Stimulated activated CD8-positive, alpha-beta memory T cell treated with anti-CD3 and anti-CD28 coated beads, Interleukin-4, amount 100 ng/mL, for 1 hour (primary cell): ENCODE measurements at regions not wholly inside any gene's neighbourhood (a gene's known extent, or its start where the extent isn't known, plus 50 kb on each side); places are given as distances from the start of the nearest gene placed in this dataset.

ENCODE experiments used
- DNase-seq, 2 donors: peaks; one replicate each; pipeline ENCODE4 v3.0.0-alpha.2; 2020; ENCODE audit warnings: low read depth in 2 of 2, low spot score in 1 of 2

GRCh38 chr3:150074277-150074676, 103.6 kb upstream of the PFN2 start:
- no peak for DNase-seq

DNA sequence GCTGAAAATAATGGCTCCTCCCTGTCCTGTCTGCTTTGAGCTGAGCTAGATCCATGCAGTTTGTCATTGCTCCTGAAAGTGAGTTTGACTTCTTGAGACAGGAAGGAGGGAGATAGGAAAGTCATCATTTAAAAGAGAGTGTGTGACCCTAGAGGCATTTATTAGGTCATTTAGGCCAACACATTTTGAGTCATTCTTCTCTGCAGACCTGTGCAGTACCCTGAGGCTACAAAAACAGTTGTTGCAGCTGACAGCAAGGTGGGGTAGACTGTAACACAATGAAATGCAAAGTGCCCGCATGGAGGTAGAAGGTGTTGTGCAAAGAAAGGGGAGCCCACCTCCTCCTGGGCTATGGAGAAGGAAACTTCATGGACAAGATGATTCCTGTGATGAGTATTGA, 102.8 kb upstream of the PFN2 start:
- DNase-seq = no peak

DNA sequence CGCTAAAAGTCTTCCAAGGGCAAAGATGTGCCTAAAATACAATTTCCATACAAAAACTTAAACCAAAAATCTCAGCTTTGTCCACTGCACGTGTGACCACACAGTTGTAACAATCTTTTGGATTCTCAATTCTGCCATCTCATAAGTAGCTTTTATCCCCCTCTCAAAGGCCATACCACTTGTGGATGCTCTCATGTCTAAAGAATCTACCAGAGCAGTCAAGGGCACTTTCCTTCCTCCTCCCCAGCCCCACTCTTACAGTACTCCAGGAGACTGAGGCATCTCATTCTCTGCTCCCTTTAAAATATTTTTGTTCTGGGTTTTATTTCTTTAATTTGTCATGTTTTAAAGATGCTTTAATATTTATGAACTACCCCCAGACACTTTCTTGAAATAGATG, 102.3 kb upstream of the PFN2 start:
- no peak for DNase-seq

- no peak for DNase-seq
Measured at GRCh38 chr3:150072576-150072975, 101.9 kb upstream of the PFN2 start.

- no peak for DNase-seq
Measured at GRCh38 chr3:150070271-150070670, 99.6 kb upstream of the PFN2 start.

DNA sequence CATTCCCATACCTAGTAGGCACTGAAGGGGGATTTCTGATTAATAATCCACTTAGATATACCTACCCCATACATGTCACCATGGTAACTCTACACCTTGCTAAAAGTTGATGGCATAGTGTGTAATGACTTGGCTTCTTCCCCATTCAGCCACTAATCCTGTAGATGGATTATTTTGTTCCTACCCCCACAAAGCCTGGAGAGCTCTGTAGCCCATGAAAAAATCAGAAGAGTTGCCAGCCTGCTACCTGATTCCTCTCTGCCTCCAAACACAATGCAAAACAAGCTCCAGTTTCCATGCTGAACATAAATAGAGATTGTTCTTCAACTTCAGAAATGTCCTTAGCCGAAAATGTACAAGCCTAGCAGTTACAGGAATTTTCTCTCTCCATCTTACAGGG, 98.9 kb upstream of the PFN2 start:
- DNase-seq = no peak

DNA sequence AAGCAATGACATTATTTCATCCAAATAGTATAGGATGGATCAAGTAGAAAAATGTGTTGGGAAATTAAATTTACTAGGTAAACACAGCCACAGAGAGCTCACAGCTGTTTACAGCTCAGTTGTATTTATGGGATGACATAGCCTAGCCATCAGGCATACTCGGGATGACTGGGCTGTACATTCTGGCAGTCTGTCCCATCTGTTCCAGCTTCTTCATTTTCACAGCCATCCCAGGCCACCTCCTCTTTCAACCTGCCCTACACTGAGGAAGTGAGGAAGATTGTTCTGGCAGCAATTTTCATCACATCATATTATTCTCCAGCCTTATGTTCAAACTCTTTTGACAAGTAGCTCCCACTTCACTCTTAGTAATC, 98.4 kb upstream of the PFN2 start:
- no peak for DNase-seq

GRCh38 chr3:150068440-150069153, 97.9 kb upstream of the PFN2 start:
- no peak for DNase-seq

GRCh38 chr3:150067561-150067960, 96.9 kb upstream of the PFN2 start:
- DNase-seq = no peak

DNA sequence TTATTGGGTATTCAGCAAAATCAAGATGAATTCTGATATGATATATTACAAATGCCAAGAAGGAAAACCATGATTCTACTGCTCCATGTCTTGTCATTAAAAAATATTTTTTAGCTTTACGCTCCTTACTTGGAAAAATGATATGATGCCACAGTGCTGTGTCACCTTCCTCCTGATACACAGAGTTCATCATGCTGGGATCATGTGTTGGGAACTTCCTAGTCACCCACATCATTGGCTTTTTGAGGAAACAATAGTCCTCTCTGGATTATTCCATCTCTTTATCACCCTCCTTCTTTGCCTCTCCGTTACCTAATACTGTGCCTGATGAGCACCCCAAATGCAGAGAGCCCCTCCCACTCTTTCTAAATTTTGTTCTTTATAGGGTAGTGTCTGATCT, 94.3 kb upstream of the PFN2 start:
- no peak for DNase-seq

DNA sequence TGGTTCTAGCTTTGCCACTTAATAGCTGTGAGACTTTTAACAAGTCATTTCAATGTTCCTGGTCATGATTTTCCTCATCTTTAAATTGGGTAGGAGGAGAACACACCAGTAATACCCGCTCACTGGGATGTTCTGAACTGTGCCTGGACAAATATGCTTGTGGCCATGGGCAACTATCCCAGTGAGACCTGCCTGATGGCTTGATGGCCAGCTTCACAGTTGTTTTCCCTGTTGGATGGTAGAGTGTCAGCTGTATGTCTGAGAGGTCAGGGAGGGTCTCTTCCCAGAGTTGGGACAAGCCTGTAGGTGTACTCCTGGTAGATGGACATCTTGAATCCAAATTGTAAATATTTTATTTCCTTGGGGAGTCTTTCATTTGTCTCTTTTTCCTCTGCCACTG, 92.5 kb upstream of the PFN2 start:
- no peak for DNase-seq

GRCh38 chr3:150062492-150062891, 91.8 kb upstream of the PFN2 start:
- no peak for DNase-seq

DNA sequence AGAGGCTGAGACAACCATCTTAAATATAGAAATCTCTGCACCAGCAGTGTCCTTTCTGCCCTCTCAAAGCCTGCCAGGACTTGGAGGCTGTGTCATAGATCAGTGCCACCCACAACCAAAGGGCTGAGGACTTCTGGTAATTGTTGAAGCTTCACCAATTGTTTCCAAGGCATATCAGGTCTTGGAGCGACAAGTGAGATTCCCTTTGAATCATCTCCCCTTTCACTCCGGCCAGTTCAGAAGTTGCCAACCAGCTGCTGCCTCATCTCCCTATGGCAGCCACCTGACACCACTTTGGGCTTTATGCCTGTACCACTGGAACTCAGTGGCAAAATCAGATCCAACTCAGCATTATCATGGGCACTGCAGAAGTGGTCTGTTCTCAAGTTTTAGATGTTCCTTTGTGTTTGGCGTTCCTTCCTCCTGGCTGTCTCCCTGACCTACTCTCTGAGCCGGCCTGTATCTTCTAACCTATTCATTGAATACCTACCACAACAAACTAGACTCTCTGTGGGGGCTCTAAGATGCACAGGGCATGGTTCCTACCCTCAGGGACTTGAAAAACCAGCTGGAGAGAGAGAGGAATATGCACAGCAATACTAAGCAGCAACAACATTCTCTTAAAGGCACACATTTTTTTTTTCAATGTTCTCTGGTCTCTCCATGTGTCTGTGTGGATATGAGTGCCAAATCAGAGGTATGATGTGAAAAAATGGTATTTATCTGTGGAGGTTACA, 90.8 kb upstream of the PFN2 start:
- DNase-seq = no peak

- DNase-seq = no peak
Measured at GRCh38 chr3:150059729-150060128, 89.0 kb upstream of the PFN2 start.

- DNase-seq = no peak
Measured at GRCh38 chr3:150059241-150059640, 88.5 kb upstream of the PFN2 start.

- DNase-seq = no peak
Measured at GRCh38 chr3:150057227-150057626, 86.5 kb upstream of the PFN2 start.

GRCh38 chr3:150055332-150055731, 84.6 kb upstream of the PFN2 start:
- no peak for DNase-seq

- DNase-seq = no peak
Measured at GRCh38 chr3:150054635-150055034, 83.9 kb upstream of the PFN2 start.

GRCh38 chr3:150050510-150050909, 79.8 kb upstream of the PFN2 start:
- no peak for DNase-seq

DNA sequence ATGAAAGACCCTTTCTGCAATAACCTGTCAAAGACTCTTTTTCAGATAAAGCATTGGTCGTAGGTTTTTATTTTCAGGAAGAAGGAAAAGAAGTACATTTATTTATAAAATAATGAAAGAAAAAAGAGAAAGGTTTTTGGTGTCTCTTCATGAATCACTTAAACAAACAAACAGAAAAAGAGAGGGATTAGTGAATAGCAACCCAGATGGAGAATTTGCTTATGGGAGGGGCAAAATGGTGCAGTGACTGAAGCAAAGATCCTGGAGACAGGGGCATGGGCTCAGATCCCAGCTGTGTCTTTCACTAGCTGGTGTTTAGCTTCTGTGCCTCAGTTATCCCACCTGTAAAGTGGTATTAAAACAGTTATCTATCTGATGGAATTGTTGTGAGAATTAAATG, 78.6 kb upstream of the PFN2 start:
- no peak for DNase-seq

GRCh38 chr3:150041877-150042276, 71.2 kb upstream of the PFN2 start:
- no peak for DNase-seq

GRCh38 chr3:150040097-150040496, 69.4 kb upstream of the PFN2 start:
- no peak for DNase-seq

DNA sequence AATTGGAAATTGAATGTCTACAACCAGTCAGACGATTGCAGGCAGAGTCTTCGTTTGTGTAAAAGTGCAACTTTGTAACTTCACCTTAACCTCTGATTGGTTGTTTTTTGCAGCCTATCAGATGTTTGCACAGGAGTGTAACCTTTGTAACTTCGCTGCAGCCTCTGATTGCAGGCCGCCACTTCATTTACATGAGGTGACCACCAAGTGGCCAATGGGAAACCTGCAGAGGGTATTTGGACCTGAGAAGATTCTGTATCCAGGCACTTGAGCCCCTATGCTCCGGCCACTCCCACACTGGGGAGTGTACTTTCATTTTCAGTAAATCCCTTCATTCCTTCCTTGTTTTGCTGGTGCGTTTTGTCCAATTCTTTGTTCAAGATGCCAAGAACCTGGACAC, 68.1 kb upstream of the PFN2 start:
- no peak for DNase-seq
